Gastrocnemius medialis (tissue), 4 donors: ENCODE measurements at regions not wholly inside any gene's neighbourhood (a gene's known extent, or its start where the extent isn't known, plus 50 kb on each side); places are given as distances from the start of the nearest gene placed in this dataset.

ENCODE experiments used
- CTCF ChIP-seq, 5 experiments: fragments of 450-650 bp in 3 of 5; fragments of 200-600 bp in 2 of 5; sonication (generic) in 2 of 5; IDR thresholded peaks in 4 of 5; conservative IDR thresholded peaks in 1 of 5; 1 replicate in 4 of 5; 2 replicates in 1 of 5; pipeline ENCODE4 v1.5.1; 2016 to 2019; ENCODE audit warnings: antibody characterized with exemption in 5 of 5, mild to moderate bottlenecking in 3 of 5, moderate library complexity in 3 of 5
- POLR2A ChIP-seq, 2 donors: fragments of 450-650 bp; IDR thresholded peaks; one replicate each; pipeline ENCODE4 v1.6.1; 2017; ENCODE audit warnings: antibody characterized with exemption in 2 of 2, mild to moderate bottlenecking in 2 of 2, moderate library complexity in 2 of 2

GRCh38 chr5:5564898-5565297 is 142.4 kb downstream of the ICE1 start:
- no peak for TF ChIP-seq CTCF (IDR thresholded peaks at IDR 0.05 in 4 of 5, conservative IDR thresholded peaks at IDR 0.05 in 1 of 5)
- TF ChIP-seq POLR2A (IDR thresholded peaks at IDR 0.05), result no peak
